ENCODE measurements at regions not wholly inside any gene's neighbourhood (a gene's known extent, or its start where the extent isn't known, plus 50 kb on each side); places are given as distances from the start of the nearest gene placed in this dataset.

DNA sequence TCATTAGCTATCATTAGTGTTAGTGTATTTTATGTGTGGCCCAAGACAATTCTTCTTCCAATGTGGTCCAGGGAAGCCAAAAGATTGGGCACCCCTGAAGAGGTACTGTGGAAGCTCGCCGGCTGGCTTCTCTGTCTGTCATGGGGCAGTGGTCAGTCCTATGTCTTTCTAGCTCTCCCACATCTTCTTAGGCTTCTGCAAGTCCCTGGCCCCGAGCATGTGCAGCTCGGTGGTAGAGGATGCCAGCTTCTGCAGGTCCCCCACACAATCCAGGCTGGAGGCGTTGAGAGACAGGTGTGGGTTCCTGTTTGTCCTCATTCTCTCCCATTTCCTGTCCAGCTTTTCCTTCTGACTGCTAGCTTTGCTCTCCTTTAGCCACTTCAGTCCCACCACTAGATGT is 134.1 kb upstream of the NALF2 start:
- Histone ChIP-seq H3K4me3 (ENCODE audit: severe bottlenecking) (no peak overlapping the region), H3K27ac (ENCODE audit: poor library complexity, severe bottlenecking) (no peak overlapping the region), H3K36me3 (ENCODE audit: low read depth) (no peaks in the 10 kb centered on the region), H3K27me3 (ENCODE audit: insufficient read depth, poor library complexity, severe bottlenecking) (no peaks in the 10 kb centered on the region), H3K9me3 (ENCODE audit: severe bottlenecking) (no peaks in the 10 kb centered on the region), H3K4me1 (ENCODE audit: insufficient read depth, poor library complexity, severe bottlenecking) (no peaks in the 10 kb centered on the region)
- no peak for ATAC-seq (ENCODE audit: low read depth)
- TF ChIP-seq, protein P1, sequence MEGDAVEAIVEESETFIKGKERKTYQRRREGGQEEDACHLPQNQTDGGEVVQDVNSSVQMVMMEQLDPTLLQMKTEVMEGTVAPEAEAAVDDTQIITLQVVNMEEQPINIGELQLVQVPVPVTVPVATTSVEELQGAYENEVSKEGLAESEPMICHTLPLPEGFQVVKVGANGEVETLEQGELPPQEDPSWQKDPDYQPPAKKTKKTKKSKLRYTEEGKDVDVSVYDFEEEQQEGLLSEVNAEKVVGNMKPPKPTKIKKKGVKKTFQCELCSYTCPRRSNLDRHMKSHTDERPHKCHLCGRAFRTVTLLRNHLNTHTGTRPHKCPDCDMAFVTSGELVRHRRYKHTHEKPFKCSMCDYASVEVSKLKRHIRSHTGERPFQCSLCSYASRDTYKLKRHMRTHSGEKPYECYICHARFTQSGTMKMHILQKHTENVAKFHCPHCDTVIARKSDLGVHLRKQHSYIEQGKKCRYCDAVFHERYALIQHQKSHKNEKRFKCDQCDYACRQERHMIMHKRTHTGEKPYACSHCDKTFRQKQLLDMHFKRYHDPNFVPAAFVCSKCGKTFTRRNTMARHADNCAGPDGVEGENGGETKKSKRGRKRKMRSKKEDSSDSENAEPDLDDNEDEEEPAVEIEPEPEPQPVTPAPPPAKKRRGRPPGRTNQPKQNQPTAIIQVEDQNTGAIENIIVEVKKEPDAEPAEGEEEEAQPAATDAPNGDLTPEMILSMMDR (IDR thresholded peaks at IDR 0.05; ENCODE audit: poor library complexity, severe bottlenecking): no peak
- no peak for DNase-seq (ENCODE audit: low spot score)

DNA sequence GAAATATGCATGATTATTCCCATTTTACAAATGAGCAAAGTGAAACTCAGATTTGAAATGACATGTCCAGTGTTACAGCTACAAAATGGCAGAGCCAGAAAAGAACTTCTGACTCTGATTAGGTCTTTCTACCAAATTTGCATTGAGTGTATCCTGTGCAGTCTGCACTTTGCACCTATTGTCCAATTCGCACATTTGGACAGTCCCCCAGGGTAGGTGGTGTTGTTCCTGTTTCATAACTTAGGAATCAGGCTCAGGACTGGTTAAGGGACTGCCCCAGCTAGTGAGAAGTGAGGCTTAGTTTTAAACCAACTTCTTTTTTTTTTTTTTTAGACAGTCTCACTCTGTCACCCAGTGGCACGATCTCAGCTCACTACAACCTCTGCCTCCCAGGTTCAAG is 137.9 kb upstream of the NALF2 start:
- Histone ChIP-seq H3K36me3 (ENCODE audit: low read depth) (no peaks in the 10 kb centered on the region), H3K27me3 (ENCODE audit: insufficient read depth, poor library complexity, severe bottlenecking) (no peaks in the 10 kb centered on the region), H3K4me1 (ENCODE audit: insufficient read depth, poor library complexity, severe bottlenecking) (no peaks in the 10 kb centered on the region), H3K27ac (ENCODE audit: poor library complexity, severe bottlenecking) (no peak overlapping the region), H3K9me3 (ENCODE audit: severe bottlenecking) (no peaks in the 10 kb centered on the region), H3K4me3 (ENCODE audit: severe bottlenecking) (no peak overlapping the region)
- TF ChIP-seq, protein P1 (IDR thresholded peaks at IDR 0.05; ENCODE audit: poor library complexity, severe bottlenecking): no peak
- ATAC-seq (ENCODE audit: low read depth) (no peak), DNase-seq (ENCODE audit: low spot score) (no peak)

DNA sequence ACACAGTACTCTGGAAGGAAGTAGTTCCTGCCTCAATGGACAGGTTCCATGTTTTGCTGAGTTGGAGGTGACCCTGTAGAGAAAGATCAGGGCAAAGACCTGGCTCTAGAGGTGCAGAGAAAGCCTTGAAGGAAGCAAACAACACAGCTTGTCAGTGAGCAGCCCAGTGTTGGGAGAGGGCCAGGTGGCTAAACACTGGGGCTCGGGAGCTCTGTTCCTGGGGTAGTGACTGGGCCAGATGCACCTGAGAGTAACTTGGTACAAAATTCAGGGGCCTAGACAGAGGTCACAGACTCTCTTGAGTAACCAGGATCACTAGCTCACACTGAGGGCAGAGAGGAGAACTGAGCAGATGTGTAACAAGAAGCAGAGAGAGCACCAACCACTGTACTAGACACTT is 138.4 kb upstream of the NALF2 start:
- no peaks in the 10 kb centered on the region for H3K4me1 ChIP-seq (ENCODE audit: insufficient read depth, poor library complexity, severe bottlenecking)
- H3K9me3 ChIP-seq (ENCODE audit: severe bottlenecking): no peaks in the 10 kb centered on the region
- TF ChIP-seq, protein P1 (IDR thresholded peaks at IDR 0.05; ENCODE audit: poor library complexity, severe bottlenecking): no peak
- DNase-seq (ENCODE audit: low spot score): no peak
- no peaks in the 10 kb centered on the region for H3K27me3 ChIP-seq (ENCODE audit: insufficient read depth, poor library complexity, severe bottlenecking)
- H3K36me3 ChIP-seq (ENCODE audit: low read depth): no peaks in the 10 kb centered on the region
- no peak overlapping the region for H3K4me3 ChIP-seq (ENCODE audit: severe bottlenecking)
- no peak overlapping the region for H3K27ac ChIP-seq (ENCODE audit: poor library complexity, severe bottlenecking)
- no peak for ATAC-seq (ENCODE audit: low read depth)

DNA sequence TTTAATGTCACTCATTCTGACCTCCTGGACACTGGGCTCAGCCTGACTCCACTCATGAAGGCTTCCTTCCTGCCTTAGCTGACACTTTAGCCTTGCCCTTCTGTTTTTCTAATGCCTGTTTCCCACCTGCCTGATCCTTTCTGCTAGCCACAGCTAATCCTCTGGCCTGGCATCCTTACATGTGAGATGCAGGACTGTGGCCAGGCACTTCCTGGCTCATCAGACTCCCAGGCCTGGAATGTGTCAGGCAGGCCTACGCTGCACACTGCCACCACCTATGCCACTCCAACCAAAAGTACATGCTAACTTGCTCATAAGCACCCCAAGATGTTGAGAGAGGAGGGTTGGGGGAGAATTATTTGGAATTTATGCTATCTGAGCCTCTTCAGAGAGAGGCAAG is 138.8 kb upstream of the NALF2 start:
- no peak for DNase-seq (ENCODE audit: low spot score)
- H3K4me1 ChIP-seq (ENCODE audit: insufficient read depth, poor library complexity, severe bottlenecking): no peaks in the 10 kb centered on the region
- no peak overlapping the region for H3K27ac ChIP-seq (ENCODE audit: poor library complexity, severe bottlenecking)
- no peak overlapping the region for H3K4me3 ChIP-seq (ENCODE audit: severe bottlenecking)
- TF ChIP-seq, protein P1 (IDR thresholded peaks at IDR 0.05; ENCODE audit: poor library complexity, severe bottlenecking): no peak
- H3K27me3 ChIP-seq (ENCODE audit: insufficient read depth, poor library complexity, severe bottlenecking): no peaks in the 10 kb centered on the region
- H3K9me3 ChIP-seq (ENCODE audit: severe bottlenecking): no peaks in the 10 kb centered on the region
- ATAC-seq (ENCODE audit: low read depth): no peak
- no peaks in the 10 kb centered on the region for H3K36me3 ChIP-seq (ENCODE audit: low read depth)

DNA sequence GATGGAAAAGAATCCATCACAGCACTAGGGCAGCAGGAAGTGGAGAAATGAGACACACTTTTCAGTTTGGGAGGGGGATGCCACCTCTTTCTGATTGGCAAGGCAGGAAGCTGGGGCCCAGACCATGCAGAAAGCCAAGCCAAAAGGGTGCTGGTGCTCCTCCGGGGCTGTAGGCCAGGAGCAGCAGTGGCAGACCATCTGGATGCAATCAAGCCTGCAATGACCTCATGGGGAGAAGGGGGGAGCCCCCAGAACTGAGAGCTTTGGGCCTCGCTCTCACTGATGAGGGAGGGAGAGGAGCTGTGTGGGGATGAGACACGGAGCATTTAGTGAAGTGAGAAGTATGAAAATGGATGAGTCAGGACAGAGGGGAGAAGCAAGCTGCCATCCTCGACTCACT is 141.3 kb upstream of the NALF2 start:
- no peak for DNase-seq (ENCODE audit: low spot score)
- Histone ChIP-seq H3K27ac (ENCODE audit: poor library complexity, severe bottlenecking) (no peak overlapping the region), H3K4me1 (ENCODE audit: insufficient read depth, poor library complexity, severe bottlenecking) (no peaks in the 10 kb centered on the region), H3K4me3 (ENCODE audit: severe bottlenecking) (no peak overlapping the region), H3K36me3 (ENCODE audit: low read depth) (no peaks in the 10 kb centered on the region), H3K27me3 (ENCODE audit: insufficient read depth, poor library complexity, severe bottlenecking) (no peaks in the 10 kb centered on the region), H3K9me3 (ENCODE audit: severe bottlenecking) (no peaks in the 10 kb centered on the region)
- ATAC-seq (ENCODE audit: low read depth): no peak
- TF ChIP-seq, protein P1 (IDR thresholded peaks at IDR 0.05; ENCODE audit: poor library complexity, severe bottlenecking): no peak
